ENCODE measurements at regions not wholly inside any gene's neighbourhood (a gene's known extent, or its start where the extent isn't known, plus 50 kb on each side); places are given as distances from the start of the nearest gene placed in this dataset.

DNA sequence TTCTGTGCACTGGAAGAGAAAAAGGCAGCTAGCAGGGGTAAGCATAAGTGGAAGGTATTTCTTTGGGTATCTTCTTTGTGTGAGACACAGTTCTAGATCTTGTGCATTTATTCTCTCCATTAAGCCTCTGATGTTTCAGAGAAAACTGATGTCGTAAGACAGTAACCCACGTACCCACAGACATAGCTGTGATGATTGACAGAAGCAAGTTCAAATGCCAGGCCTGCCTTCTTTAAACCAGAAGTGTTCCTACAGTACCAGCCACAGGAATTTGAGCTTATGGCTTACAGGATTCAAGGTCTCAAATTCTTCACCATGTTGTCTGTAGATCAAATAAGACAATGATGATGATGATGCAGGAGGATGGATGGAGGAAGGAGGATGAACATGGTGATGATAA, 161.4 kb upstream of the KCNJ16 start:
- TF ChIP-seq TMF1 (CRISPR knock-in tag; IDR thresholded peaks at IDR 0.05; ENCODE audit: low read depth) (no peak), SP4 (CRISPR knock-in tag; IDR thresholded peaks at IDR 0.05) (no peak), ARID2 (CRISPR knock-in tag; IDR thresholded peaks at IDR 0.05; ENCODE audit: borderline replicate concordance) (no peak), NR2F6 (IDR thresholded peaks at IDR 0.05) (no peak), NR2F6 (CRISPR knock-in tag; IDR thresholded peaks at IDR 0.05) (no peak)
- TF ChIP-seq, protein P1, sequence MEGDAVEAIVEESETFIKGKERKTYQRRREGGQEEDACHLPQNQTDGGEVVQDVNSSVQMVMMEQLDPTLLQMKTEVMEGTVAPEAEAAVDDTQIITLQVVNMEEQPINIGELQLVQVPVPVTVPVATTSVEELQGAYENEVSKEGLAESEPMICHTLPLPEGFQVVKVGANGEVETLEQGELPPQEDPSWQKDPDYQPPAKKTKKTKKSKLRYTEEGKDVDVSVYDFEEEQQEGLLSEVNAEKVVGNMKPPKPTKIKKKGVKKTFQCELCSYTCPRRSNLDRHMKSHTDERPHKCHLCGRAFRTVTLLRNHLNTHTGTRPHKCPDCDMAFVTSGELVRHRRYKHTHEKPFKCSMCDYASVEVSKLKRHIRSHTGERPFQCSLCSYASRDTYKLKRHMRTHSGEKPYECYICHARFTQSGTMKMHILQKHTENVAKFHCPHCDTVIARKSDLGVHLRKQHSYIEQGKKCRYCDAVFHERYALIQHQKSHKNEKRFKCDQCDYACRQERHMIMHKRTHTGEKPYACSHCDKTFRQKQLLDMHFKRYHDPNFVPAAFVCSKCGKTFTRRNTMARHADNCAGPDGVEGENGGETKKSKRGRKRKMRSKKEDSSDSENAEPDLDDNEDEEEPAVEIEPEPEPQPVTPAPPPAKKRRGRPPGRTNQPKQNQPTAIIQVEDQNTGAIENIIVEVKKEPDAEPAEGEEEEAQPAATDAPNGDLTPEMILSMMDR (CRISPR knock-in tag; IDR thresholded peaks at IDR 0.05): no peak
- TF ChIP-seq, protein P2, sequence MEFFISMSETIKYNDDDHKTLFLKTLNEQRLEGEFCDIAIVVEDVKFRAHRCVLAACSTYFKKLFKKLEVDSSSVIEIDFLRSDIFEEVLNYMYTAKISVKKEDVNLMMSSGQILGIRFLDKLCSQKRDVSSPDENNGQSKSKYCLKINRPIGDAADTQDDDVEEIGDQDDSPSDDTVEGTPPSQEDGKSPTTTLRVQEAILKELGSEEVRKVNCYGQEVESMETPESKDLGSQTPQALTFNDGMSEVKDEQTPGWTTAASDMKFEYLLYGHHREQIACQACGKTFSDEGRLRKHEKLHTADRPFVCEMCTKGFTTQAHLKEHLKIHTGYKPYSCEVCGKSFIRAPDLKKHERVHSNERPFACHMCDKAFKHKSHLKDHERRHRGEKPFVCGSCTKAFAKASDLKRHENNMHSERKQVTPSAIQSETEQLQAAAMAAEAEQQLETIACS (CRISPR knock-in tag; IDR thresholded peaks at IDR 0.05): no peak

Measured in HepG2 (cell line).